Activated T-cell treated with anti-CD3 and anti-CD28 coated beads, Interleukin-2, amount 50 U/mL, for 48 hours (primary cell): ENCODE measurements at regions not wholly inside any gene's neighbourhood (a gene's known extent, or its start where the extent isn't known, plus 50 kb on each side); places are given as distances from the start of the nearest gene placed in this dataset.

ENCODE experiments used
- DNase-seq, 2 experiments: peaks; one replicate each; pipeline ENCODE4 v3.0.0-alpha.2; 2020

GRCh38 chr13:103178986-103179943 is 113.0 kb upstream of the SLC10A2 start:
- no peak for DNase-seq

DNA sequence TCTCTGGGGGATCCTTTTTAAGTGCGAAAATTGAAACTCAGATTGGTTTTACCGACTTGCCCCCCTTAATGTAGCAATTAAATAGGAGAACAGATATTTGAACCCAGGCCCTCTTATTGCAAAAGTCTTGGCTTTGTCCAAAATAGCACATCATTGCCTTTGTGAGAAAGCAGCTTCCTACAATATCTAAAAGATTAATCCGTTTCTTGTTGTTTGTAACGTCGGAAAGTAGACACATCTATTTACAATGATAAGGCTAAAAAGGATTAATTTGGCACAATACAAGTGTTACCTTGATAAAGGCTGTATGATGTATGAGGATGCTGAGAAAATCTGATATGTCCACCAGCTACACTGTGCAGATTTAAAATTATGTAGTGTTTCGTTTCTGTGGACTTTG is 108.7 kb upstream of the SLC10A2 start:
- DNase-seq = no peak

DNA sequence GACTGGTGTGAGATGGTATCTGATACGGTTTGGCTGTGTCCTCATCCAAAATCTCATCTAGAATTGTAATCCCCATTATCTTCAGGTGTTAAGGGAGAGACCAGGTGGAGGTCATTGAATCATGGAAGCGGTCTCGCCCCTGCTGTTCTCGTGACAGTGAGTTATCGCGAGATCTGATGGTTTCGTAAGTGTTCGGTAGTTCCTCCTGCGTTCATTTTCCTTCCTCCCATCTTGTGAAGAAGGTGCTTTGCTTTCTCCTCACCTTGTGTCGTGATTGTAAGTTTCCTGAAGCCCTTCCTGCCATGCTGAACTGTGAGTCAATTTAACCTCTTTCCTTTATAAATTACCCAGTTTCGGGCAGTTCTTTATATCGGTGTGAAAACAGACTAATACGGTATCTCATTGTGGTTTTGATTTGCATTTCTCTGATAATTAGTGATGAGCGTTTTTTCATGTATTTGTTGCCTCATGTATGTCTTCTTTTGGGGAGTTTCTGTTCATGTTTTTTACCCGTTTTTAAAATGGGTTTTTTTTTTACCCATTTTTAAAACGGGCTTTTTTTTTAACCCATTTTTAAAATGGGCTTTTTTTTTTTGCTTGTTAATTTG is 102.8 kb upstream of the SLC10A2 start:
- no peak for DNase-seq

GRCh38 chr13:103164251-103164650 is 98.0 kb upstream of the SLC10A2 start:
- no peak for DNase-seq

DNA sequence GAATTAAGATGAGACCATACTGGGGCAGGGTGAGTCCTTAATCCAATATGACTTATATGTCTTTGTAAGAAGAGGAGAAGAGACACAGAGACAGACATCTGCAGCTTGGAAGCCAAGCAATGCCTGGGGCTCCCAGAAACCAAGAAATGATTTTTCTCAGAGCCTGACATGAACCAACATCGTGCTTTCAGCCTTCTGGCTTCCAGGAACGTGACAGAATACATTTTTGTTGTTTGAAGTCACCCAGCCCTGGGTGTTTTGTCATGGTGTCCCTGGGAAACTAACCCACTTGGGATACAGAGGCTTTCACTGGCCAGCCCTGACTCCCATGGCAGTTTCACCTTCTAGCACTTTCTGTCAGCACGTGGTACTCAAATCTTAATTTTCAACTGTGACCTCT is 95.3 kb upstream of the SLC10A2 start:
- no peak for DNase-seq

DNA sequence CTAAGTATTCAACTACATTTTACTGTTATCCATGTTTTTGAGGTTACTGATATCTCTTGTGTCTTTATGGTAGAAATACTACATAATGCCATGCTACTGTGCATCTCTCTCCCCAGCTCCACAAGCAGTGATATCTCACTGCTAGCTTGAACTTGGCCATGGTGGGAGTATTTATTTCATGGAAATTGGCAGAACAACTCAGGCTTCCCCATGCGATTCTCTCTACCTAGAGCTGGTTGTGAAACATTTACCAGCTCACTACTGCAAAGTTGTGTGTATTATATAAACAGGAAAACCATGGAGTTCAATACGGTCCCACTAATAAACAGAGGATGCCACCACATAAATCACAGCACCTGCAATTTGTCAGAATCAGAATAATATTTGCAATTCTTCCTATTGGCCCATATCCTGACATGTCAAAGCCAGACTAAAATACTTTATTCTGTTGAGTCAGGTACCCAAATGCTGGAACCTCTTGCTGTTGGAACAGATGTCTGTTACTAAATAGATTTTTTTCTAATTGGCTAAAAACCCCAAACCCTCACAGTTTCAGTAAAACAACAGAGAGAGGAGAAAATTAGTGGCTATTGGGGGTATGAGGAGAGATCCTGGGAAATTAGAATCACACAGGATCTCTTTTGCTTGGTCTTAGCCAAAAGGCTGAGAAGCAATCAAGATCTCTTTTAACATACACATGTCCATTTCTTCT is 91.4 kb upstream of the SLC10A2 start:
- DNase-seq = no peak

GRCh38 chr13:103157016-103157415 is 90.8 kb upstream of the SLC10A2 start:
- no peak for DNase-seq

DNA sequence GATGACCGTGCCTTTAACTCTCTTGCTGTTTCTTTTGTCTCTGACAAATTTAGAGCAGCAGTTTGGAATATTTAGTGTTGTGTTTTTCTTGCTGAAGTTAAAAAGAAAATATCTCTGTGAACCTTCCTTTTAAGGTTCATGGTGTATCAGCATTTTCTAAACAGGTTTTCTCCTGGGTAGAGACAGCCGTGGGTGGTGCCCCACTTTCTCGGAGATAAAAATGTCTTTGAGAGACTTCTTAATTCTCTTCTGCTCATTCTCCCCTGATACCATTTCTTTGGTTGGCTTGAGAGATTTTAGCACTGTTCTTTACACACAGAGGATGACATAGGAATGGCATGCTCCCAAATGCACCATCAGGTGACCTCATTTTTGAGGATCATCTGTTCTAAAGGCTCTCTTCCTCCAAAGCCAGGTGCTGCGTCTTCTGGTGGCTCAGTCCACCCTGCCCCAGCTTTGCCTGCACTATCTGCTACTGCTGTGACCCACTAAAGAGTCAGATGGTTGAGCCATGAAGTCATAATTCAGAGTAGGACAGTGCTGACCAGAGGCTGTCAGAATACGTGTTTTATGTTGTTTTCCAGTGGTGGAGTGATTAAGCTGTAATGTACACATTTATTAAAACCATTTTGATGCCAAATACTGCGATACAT is 90.3 kb upstream of the SLC10A2 start:
- DNase-seq = no peak

GRCh38 chr13:103153466-103153865 is 87.2 kb upstream of the SLC10A2 start:
- no peak for DNase-seq

DNA sequence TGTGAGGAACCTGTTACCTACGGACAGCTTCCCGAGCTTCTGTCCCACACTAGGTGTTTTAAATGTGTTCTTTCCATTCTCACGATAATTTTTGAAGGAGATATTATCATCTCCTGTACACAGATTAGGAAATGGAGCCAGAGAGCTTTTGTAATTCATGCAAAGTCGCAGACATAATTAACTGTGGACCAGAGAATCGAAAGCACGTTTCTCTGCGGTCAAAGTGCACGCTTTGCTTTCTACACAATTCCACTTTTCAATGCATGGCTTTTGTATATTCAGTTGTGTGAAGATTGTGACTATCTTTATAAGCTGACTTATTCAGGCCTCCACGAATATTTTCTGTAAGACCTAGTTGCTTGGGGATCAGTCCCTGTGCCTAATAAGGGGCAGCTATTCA is 81.7 kb upstream of the SLC10A2 start:
- DNase-seq = no peak

DNA sequence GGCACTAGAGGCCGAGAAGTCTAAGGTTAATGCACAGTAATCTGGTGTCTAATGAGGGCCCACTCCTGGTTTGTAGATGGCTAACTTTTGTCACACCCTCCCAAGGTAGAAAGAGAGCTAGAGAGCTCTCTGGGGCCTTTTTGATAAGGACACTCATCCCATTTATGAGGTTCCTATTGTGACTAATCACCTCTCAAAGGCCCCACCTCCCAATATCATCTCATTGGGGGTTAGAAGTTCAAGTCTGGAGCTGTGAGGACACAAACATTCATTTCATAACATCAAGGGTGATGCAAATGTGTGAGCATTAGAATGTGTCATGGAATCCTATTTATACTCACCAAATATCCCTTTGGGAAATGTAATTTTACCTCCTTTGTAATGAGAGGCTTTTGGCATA is 79.2 kb upstream of the SLC10A2 start:
- DNase-seq = no peak

- no peak for DNase-seq
These were observed 77.2 kb upstream of the SLC10A2 start for GRCh38 chr13:103143432-103143831.

GRCh38 chr13:103142151-103142550 is 75.9 kb upstream of the SLC10A2 start:
- no peak for DNase-seq

GRCh38 chr13:103140001-103140671 is 73.9 kb upstream of the SLC10A2 start:
- no peak for DNase-seq

DNA sequence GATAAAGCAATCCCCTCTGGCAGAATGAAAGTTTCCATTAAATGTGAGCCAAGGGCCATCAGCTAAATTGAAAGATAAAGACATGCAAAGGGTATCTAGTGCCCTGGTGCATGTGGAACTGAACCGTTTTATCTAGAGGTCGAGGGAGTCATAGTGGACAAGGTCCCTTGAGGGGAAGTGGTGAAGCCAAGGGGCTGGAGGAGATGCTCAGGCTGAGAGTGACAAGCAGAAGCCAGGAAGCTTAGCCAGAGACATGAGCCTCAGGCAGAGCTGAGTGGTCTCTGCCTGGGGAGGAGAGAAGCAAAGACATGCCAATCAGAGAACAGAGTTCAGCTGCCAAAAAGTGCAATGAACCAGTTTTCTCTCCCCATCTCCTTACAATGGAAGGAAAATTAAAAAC is 68.1 kb upstream of the SLC10A2 start:
- DNase-seq = no peak

- DNase-seq = no peak
These were observed 67.3 kb upstream of the SLC10A2 start for GRCh38 chr13:103133556-103133955.

DNA sequence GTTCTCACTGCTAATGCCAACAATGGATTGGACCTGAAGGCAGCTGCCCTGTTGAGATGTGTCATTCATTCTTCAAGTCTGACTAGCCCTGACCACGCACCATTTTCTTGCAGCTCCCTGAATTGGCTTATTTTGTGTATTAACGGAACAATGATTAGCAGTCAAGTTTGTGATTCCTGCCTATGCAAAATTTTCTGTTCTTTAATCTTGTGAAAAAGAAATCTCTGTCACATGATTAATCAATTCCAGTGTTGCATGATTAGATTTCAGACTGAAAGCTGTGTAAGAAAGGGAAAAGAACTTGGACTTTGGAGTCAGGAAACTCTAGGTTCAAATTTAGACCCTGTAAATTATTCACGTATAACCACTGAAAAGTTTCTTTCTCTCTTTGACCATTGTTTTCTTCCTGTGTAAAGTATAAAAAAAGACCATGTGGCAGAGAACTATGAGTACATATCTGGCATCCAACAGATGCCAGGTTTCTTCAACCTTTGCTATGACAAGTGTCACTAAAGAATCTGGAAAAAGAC is 64.5 kb upstream of the SLC10A2 start:
- DNase-seq = no peak

DNA sequence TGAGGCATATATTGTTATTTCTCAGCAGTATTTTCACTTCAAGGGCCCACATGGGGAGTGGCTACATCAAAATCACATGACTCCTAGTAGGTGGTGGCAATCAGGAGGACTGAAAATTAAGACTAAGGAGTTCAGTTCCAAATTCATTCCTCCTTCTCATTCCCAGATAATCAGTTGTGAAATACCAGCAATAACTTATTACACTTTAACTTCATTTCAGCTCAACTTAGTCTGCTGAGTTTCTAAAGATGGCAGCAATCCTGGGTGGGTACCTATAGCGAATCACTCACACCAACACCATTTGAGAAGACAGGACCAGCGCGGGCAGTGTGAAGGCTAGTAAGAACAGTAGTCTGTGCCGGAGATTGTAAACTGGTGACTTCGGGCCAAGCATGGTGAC is 63.9 kb upstream of the SLC10A2 start:
- DNase-seq = no peak
